IMR-90 (cell line): ENCODE measurements at regions not wholly inside any gene's neighbourhood (a gene's known extent, or its start where the extent isn't known, plus 50 kb on each side); places are given as distances from the start of the nearest gene placed in this dataset.

Source experiments
- BHLHE40 ChIP-seq: fragments of 150-350 bp; IDR thresholded peaks from 2 replicates; pipeline ENCODE4 v1.6.1; 2016; ENCODE audit warnings: mild to moderate bottlenecking, low read depth, low read length
- CHD1 ChIP-seq: IDR thresholded peaks from 2 replicates; pipeline ENCODE4 v1.6.1; 2012; ENCODE audit warnings: low read depth, low read length, improper control_type of control experiment
- CTCF ChIP-seq: conservative IDR thresholded peaks from 2 replicates; pipeline ENCODE4 v1.5.1; 2012; ENCODE audit warnings: mild to moderate bottlenecking, low read depth, low read length, improper control_type of control experiment
- FOS ChIP-seq: fragments of 150-350 bp; IDR thresholded peaks from 2 replicates; pipeline ENCODE4 v1.6.1; 2016; ENCODE audit warnings: low read depth, low read length
- MAZ ChIP-seq: IDR thresholded peaks from 2 replicates; pipeline ENCODE4 v1.6.1; 2012; ENCODE audit warnings: low read depth, mild to moderate bottlenecking, low read length, improper control_type of control experiment, moderate library complexity, borderline replicate concordance
- POLR2A ChIP-seq: IDR thresholded peaks from 2 replicates; pipeline ENCODE4 v1.6.1; 2012; ENCODE audit warnings: mild to moderate bottlenecking, low read depth, low read length
- RAD21 ChIP-seq: IDR thresholded peaks from 2 replicates; pipeline ENCODE4 v1.6.1; 2012; ENCODE audit warnings: low read length, improper control_type of control experiment
- RCOR1 ChIP-seq: IDR thresholded peaks from 2 replicates; pipeline ENCODE4 v1.6.1; 2012; ENCODE audit warnings: mild to moderate bottlenecking, low read length, improper control_type of control experiment; ENCODE audit not compliant: insufficient replicate concordance
- SMC3 ChIP-seq: fragments of 150-350 bp; IDR thresholded peaks from 2 replicates; pipeline ENCODE4 v1.6.1; 2016; ENCODE audit warnings: low read depth, mild to moderate bottlenecking, antibody characterized with exemption, low read length, moderate library complexity

- TF ChIP-seq CTCF (no peak), POLR2A (no peak), SMC3 (no peak), FOS (no peak), RCOR1 (no peak), BHLHE40 (0 out of 2 replicates have a peak, but pooled peaks have one; percentile 26), MAZ (no peak), CHD1 (no peak), RAD21 (no peak)
Observed at GRCh38 chr2:182618672-182619079, 97.4 kb upstream of the DNAJC10 start.
